MCF 10A (cell line): ENCODE measurements at regions not wholly inside any gene's neighbourhood (a gene's known extent, or its start where the extent isn't known, plus 50 kb on each side); places are given as distances from the start of the nearest gene placed in this dataset.
A peak's percentile ranks its signal among the peaks of the same experiment; 100 is the strongest.

Experiments used
- BruUV-seq: library from RNA; stranded (reverse); fragments of 400-500 nt; replicated peaks from 2 replicates; lab custom pipeline; 2021; lab: Mats Ljungman, UMichigan
- CTCF ChIA-PET: fragments of 300-600 bp; sonication (Branson Sonifier 250); formaldehyde crosslinking; extraction: SDS; loops from one replicate; lab custom pipeline; 2021; ENCODE audit warnings: antibody characterized with exemption, inconsistent platforms; lab: Yijun Ruan, JAX
- POLR2A ChIA-PET: fragments of 300-600, 350-650 bp; sonication (Branson Sonifier 250); formaldehyde crosslinking; extraction: SDS; loops from one replicate; lab custom pipeline; 2020; ENCODE audit warnings: antibody characterized with exemption, inconsistent platforms; lab: Yijun Ruan, JAX
- DNase-seq: peaks from one replicate; pipeline ENCODE4 v3.0.0-alpha.2; 2018; ENCODE audit not compliant: unreplicated experiment
- H3K27ac Mint-ChIP-seq: one replicate; pipeline ENCODE4 v1.8.0; 2022; ENCODE audit warnings: mild to moderate bottlenecking, low read depth, mixed read lengths; ENCODE audit not compliant: unreplicated experiment
- H3K27me3 Mint-ChIP-seq: one replicate; pipeline ENCODE4 v1.8.0; 2022; ENCODE audit warnings: mixed read lengths; ENCODE audit not compliant: insufficient read depth, unreplicated experiment
- H3K36me3 Mint-ChIP-seq: one replicate; pipeline ENCODE4 v1.8.0; 2022; ENCODE audit warnings: mild to moderate bottlenecking, moderate library complexity, mixed read lengths; ENCODE audit not compliant: insufficient read depth, unreplicated experiment
- H3K4me1 Mint-ChIP-seq: one replicate; pipeline ENCODE4 v1.8.0; 2022; ENCODE audit warnings: mixed read lengths; ENCODE audit not compliant: insufficient read depth, unreplicated experiment
- H3K4me3 Mint-ChIP-seq: one replicate; pipeline ENCODE4 v1.8.0; 2022; ENCODE audit warnings: mild to moderate bottlenecking, moderate library complexity, mixed read lengths; ENCODE audit not compliant: unreplicated experiment
- H3K9me3 Mint-ChIP-seq: one replicate; pipeline ENCODE4 v1.8.0; 2022; ENCODE audit warnings: mixed read lengths; ENCODE audit not compliant: unreplicated experiment
- intact Hi-C: fragments of 100-400 bp; cut with micrococcal nuclease; formaldehyde crosslinking; loops from 2 replicates; pipeline ENCODE4 v1.14.1; 2022
- TF ChIP-seq, protein P1 (sequence below): fragments of 200-600 bp; IDR thresholded peaks from one replicate; pipeline ENCODE4 v1.8.0; 2022; ENCODE audit warnings: antibody characterized with exemption, mild to moderate bottlenecking; ENCODE audit not compliant: unreplicated experiment

DNA sequence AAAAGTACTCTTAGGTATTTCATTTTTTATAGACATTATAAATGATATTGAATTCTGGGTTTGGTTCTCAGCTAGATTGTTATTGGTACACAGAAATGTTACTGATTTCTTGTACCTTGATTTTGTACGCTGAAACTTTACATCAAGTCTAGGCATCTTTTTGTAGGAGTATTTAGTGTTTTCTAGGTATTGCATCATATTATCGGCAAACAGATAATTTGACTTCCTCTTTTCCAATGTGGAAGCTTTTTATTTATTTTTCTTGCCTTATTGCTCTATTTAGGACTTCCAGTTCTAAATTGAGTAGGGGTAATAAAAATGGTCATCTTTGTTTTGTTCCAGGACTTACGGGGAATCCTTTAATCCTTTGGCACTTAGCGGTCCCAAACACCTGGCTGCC is 676.6 kb upstream of the CCDC179 start:
- BruUV-seq: no TSS peak
- no peaks in the 10 kb centered on the region for H3K9me3 Mint-ChIP-seq
- CTCF ChIA-PET: interaction anchor here (0.7 kb wide), 1 partner anchor 134 kb away, joined by 3 read pairs; no protein-coding TSS in a partner anchor
- no peak overlapping the region for H3K27ac Mint-ChIP-seq
- POLR2A ChIA-PET: no interaction called here
- no peak for DNase-seq
- peaks cover 62% of the 10 kb centered on the region for H3K27me3 Mint-ChIP-seq
- H3K4me3 Mint-ChIP-seq: no peak overlapping the region
- H3K36me3 Mint-ChIP-seq: no peaks in the 10 kb centered on the region
- intact Hi-C loops: no loop called here
- TF ChIP-seq, protein P1, sequence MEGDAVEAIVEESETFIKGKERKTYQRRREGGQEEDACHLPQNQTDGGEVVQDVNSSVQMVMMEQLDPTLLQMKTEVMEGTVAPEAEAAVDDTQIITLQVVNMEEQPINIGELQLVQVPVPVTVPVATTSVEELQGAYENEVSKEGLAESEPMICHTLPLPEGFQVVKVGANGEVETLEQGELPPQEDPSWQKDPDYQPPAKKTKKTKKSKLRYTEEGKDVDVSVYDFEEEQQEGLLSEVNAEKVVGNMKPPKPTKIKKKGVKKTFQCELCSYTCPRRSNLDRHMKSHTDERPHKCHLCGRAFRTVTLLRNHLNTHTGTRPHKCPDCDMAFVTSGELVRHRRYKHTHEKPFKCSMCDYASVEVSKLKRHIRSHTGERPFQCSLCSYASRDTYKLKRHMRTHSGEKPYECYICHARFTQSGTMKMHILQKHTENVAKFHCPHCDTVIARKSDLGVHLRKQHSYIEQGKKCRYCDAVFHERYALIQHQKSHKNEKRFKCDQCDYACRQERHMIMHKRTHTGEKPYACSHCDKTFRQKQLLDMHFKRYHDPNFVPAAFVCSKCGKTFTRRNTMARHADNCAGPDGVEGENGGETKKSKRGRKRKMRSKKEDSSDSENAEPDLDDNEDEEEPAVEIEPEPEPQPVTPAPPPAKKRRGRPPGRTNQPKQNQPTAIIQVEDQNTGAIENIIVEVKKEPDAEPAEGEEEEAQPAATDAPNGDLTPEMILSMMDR: no peak
- H3K4me1 Mint-ChIP-seq: peaks cover 6% of the 10 kb centered on the region

- POLR2A ChIA-PET: interaction anchor here (0.6 to 0.7 kb wide), 2 partner anchors 14 to 41 kb away, joined by 3 read pairs; no protein-coding TSS in a partner anchor
- Mint-ChIP-seq H3K9me3 (no peaks in the 10 kb centered on the region), H3K36me3 (no peaks in the 10 kb centered on the region), H3K27ac (no peak overlapping the region), H3K4me3 (no peak overlapping the region), H3K4me1 (peaks cover 6% of the 10 kb centered on the region), H3K27me3 (peaks cover 65% of the 10 kb centered on the region)
- DNase-seq: no peak
- BruUV-seq: no TSS peak
- intact Hi-C loops: no loop called here
- CTCF ChIA-PET: interaction anchor here (0.8 to 2.6 kb wide), 24 partner anchors 11 to 847 kb away, joined by 3 to 22 read pairs (median 4); no protein-coding TSS in a partner anchor
- TF ChIP-seq, protein P1: no peak
Measured at GRCh38 chr11:23539556-23539955, 679.3 kb upstream of the CCDC179 start.

- no peaks in the 10 kb centered on the region for H3K36me3 Mint-ChIP-seq
- intact Hi-C loops: loop anchor here (1.0 kb wide), 1 partner anchor 846 kb away; no protein-coding TSS in a partner anchor
- DNase-seq: peak; percentile 56
- peaks cover 61% of the 10 kb centered on the region for H3K27me3 Mint-ChIP-seq
- H3K4me1 Mint-ChIP-seq: peaks cover 6% of the 10 kb centered on the region
- no peak overlapping the region for H3K27ac Mint-ChIP-seq
- H3K9me3 Mint-ChIP-seq: no peaks in the 10 kb centered on the region
- ChIA-PET POLR2A (interaction anchor here (0.6 kb wide), 1 partner anchor 40 kb away, joined by 3 read pairs; no protein-coding TSS in a partner anchor), CTCF (interaction anchor here (0.5 to 2.6 kb wide), 30 partner anchors 12 to 1015 kb away, joined by 3 to 22 read pairs (median 4); no protein-coding TSS in a partner anchor)
- no peak overlapping the region for H3K4me3 Mint-ChIP-seq
- TF ChIP-seq, protein P1: peak; percentile 76
- BruUV-seq: no TSS peak
Measured at GRCh38 chr11:23540101-23540561, 679.9 kb upstream of the CCDC179 start.

DNA sequence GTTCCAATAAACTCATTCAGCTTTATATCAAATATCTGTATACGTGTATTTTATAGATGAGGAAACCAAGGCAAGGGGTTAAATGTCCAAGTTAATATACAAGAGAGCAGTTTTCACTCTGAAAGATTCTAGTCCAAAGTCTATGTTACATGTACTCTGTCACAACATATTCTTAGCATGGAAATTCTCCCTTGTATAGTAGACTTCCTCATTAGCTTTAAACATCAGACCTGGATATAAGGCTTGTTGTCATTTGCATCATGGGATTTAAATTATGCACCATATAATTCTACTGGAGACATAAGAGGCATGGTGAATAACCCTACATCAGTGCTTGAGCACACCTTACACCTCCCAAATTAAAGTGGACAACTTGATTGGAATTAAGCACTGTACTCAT is 681.9 kb upstream of the CCDC179 start:
- peaks cover 70% of the 10 kb centered on the region for H3K27me3 Mint-ChIP-seq
- POLR2A ChIA-PET: no interaction called here
- H3K4me3 Mint-ChIP-seq: no peak overlapping the region
- H3K4me1 Mint-ChIP-seq: peaks cover 6% of the 10 kb centered on the region
- no peak overlapping the region for H3K27ac Mint-ChIP-seq
- no peaks in the 10 kb centered on the region for H3K36me3 Mint-ChIP-seq
- BruUV-seq: no TSS peak
- intact Hi-C loops: no loop called here
- TF ChIP-seq, protein P1: no peak
- CTCF ChIA-PET: interaction anchor here (0.6 to 0.7 kb wide), 2 partner anchors 636 to 1403 kb away, joined by 3 read pairs; no protein-coding TSS in a partner anchor
- no peak for DNase-seq
- no peaks in the 10 kb centered on the region for H3K9me3 Mint-ChIP-seq
